ENCODE measurements at regions not wholly inside any gene's neighbourhood (a gene's known extent, or its start where the extent isn't known, plus 50 kb on each side); places are given as distances from the start of the nearest gene placed in this dataset.
"Not testable (repeated sequence)": the region's sequence is repeated elsewhere in the genome, so short reads cannot be mapped to it uniquely, and the experiment has no call there.

DNA sequence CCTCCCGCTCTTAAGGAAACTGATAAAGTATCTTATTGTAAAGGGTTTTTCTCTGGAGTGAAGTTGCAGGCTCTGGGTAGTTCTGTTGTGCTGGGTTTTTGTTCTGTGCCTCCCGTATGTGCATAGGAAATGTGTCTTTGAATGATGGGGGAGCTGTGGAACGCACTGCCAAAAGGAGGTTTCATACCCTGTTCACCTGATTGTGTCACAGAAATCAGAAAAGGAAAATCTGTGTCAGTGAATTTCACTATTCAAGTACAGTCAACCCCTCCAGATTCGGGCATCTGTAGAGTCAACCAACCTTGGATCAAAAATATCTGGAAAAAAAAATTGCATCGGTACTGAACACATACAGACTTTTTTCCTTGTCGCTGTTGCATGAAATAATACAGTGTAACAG lies 127.8 kb downstream of the MRPL57 start:
- H3K9me3 ChIP-seq (ENCODE audit: low read depth): no peaks in the 10 kb centered on the region
- Mint-ChIP-seq H3K4me3 (no peak overlapping the region), H3K27me3 (ENCODE audit: insufficient read depth, low read depth) (no peaks in the 10 kb centered on the region), H3K36me3 (no peaks in the 10 kb centered on the region), H3K27ac (no peak overlapping the region), H3K9me3 (no peaks in the 10 kb centered on the region), H3K4me1 (peaks cover 13% of the 10 kb centered on the region)
- H3K4me3 ChIP-seq: no peak overlapping the region
- no peak overlapping the region for H3K4me2 ChIP-seq
- H3K36me3 ChIP-seq: no peaks in the 10 kb centered on the region
- H4K20me1 ChIP-seq (ENCODE audit: low read depth): no peaks in the 10 kb centered on the region
- TF ChIP-seq EZH2phosphoT487 (IDR thresholded peaks at IDR 0.05) (no peak), EZH2 (IDR thresholded peaks at IDR 0.05) (no peak)
- TF ChIP-seq, protein P1, sequence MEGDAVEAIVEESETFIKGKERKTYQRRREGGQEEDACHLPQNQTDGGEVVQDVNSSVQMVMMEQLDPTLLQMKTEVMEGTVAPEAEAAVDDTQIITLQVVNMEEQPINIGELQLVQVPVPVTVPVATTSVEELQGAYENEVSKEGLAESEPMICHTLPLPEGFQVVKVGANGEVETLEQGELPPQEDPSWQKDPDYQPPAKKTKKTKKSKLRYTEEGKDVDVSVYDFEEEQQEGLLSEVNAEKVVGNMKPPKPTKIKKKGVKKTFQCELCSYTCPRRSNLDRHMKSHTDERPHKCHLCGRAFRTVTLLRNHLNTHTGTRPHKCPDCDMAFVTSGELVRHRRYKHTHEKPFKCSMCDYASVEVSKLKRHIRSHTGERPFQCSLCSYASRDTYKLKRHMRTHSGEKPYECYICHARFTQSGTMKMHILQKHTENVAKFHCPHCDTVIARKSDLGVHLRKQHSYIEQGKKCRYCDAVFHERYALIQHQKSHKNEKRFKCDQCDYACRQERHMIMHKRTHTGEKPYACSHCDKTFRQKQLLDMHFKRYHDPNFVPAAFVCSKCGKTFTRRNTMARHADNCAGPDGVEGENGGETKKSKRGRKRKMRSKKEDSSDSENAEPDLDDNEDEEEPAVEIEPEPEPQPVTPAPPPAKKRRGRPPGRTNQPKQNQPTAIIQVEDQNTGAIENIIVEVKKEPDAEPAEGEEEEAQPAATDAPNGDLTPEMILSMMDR (IDR thresholded peaks at IDR 0.05): no peak
- H3K27ac ChIP-seq: no peak overlapping the region
- DNase-seq (ENCODE audit: low spot score): no peak
- H3F3A ChIP-seq (ENCODE audit: low read depth): no peaks in the 10 kb centered on the region
- H3K4me1 ChIP-seq: peaks cover 2% of the 10 kb centered on the region
- no peak overlapping the region for H3K9ac ChIP-seq
- no peak overlapping the region for H2AFZ ChIP-seq (replicated peaks)
- H3K27me3 ChIP-seq: no peaks in the 10 kb centered on the region
- H3K79me2 ChIP-seq (ENCODE audit: low read depth): peaks cover 2% of the 10 kb centered on the region

DNA sequence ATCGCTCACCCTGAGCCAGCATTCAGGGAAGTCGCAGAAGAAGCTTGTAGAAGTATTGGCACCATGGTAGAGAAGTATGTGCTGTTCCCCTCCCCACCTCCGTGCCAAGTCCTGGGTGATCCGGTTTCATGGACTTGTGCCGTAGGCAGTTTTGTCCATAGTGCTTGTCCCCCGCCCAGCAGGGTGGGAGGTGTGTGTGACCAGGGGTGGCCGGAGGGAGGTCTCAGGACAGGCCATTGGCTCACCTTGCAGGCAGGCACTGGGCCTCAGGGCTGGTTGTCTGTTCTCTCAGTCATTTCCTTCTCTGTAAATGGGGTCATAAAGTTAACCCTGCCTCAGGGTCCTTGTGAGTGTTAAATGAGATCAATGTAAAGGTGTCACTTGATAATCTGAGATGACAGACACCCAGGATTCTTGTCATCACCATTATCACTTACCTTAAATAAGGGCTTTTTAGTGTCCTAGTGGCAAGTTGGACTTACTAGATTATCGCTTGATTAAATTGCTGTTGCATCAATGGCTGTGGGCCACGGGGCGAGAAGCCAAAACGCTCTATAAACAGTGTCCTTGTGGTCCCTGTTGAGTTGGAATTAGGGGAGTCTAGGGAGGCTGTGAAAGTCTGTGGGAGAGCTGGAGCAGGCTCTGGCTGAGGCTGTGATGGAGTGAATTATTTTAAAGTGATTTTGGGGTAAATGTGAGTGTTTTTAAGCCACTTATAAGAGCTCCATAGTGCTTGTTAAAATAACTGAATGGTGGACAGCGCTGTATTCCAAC lies 130.0 kb downstream of the MRPL57 start:
- not testable (repeated sequence) for H3K79me2 ChIP-seq (ENCODE audit: low read depth); H2AFZ ChIP-seq (replicated peaks); H3K4me3 Mint-ChIP-seq; H3K27ac Mint-ChIP-seq; H3K9ac ChIP-seq; H3K9me3 ChIP-seq (ENCODE audit: low read depth); H3K4me1 ChIP-seq; H3K36me3 Mint-ChIP-seq; H3K27me3 ChIP-seq; H3K36me3 ChIP-seq; H3K27me3 Mint-ChIP-seq (ENCODE audit: insufficient read depth, low read depth); H3F3A ChIP-seq (ENCODE audit: low read depth); H3K4me2 ChIP-seq; H4K20me1 ChIP-seq (ENCODE audit: low read depth); H3K27ac ChIP-seq; H3K4me3 ChIP-seq; H3K4me1 Mint-ChIP-seq; DNase-seq (ENCODE audit: low spot score); H3K9me3 Mint-ChIP-seq

DNA sequence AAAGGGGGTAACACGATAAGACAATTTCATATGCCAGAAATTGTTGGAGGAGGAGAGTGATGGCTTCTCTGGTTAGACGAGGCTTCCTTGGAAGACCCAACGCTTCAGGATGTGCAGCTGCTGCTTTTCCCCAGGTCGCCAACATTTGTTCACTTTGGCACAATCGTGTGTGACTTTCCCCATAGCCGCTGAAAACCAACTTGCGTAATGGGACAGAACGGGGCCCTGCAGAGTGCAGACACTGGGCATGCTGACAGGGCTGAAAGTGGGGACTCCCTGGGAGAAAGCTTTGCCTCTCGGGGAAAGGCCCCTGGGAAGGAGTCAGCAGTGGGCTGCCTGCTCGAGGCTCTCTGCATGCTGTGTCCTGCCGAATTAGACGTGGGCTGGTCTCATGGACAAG lies 130.7 kb downstream of the MRPL57 start:
- H3K4me1 Mint-ChIP-seq; H3K36me3 Mint-ChIP-seq; H3K27ac ChIP-seq; H3K36me3 ChIP-seq; H3K4me3 ChIP-seq; H3K79me2 ChIP-seq (ENCODE audit: low read depth); DNase-seq (ENCODE audit: low spot score); H3K27me3 Mint-ChIP-seq (ENCODE audit: insufficient read depth, low read depth); H4K20me1 ChIP-seq (ENCODE audit: low read depth); H3K4me2 ChIP-seq; H3K27me3 ChIP-seq; H3K4me1 ChIP-seq; H3K9ac ChIP-seq; H3F3A ChIP-seq (ENCODE audit: low read depth); H2AFZ ChIP-seq (replicated peaks); H3K9me3 ChIP-seq (ENCODE audit: low read depth); H3K27ac Mint-ChIP-seq; H3K9me3 Mint-ChIP-seq; H3K4me3 Mint-ChIP-seq: not testable (repeated sequence)

DNA sequence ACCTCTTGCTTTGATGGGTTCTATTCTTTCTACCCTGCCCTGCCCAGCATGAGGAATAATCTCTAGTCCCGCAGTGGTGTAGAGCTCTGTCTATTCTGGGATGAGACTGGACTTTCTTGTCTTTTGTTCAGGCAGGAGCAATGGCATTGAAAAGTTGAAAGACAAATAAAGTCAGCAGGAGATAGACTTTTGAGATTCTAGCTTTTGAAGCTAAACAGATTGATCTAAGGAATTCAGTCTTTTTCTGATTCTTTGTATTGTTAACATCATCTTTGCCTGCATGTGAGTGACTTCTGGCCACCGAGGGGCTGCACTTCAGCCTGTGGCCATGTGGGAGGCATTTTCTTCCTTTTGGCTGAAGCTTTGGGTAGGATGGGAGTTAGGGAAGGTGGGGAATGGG lies 132.4 kb downstream of the MRPL57 start:
- H3K36me3 ChIP-seq: no peaks in the 10 kb centered on the region
- Mint-ChIP-seq H3K4me1 (peaks cover 7% of the 10 kb centered on the region), H3K9me3 (no peaks in the 10 kb centered on the region), H3K36me3 (peaks cover 4% of the 10 kb centered on the region), H3K27ac (no peak overlapping the region), H3K4me3 (no peak overlapping the region), H3K27me3 (ENCODE audit: insufficient read depth, low read depth) (no peaks in the 10 kb centered on the region)
- no peaks in the 10 kb centered on the region for H3K79me2 ChIP-seq (ENCODE audit: low read depth)
- no peak for TF ChIP-seq EZH2phosphoT487 (IDR thresholded peaks at IDR 0.05)
- TF ChIP-seq, protein P1 (IDR thresholded peaks at IDR 0.05): no peak
- no peak for TF ChIP-seq EZH2 (IDR thresholded peaks at IDR 0.05)
- H3K9ac ChIP-seq: no peak overlapping the region
- H4K20me1 ChIP-seq (ENCODE audit: low read depth): no peaks in the 10 kb centered on the region
- H3K27ac ChIP-seq: no peak overlapping the region
- no peak overlapping the region for H3K4me2 ChIP-seq
- no peaks in the 10 kb centered on the region for H3K27me3 ChIP-seq
- no peaks in the 10 kb centered on the region for H3K4me1 ChIP-seq
- no peak overlapping the region for H2AFZ ChIP-seq (replicated peaks)
- no peak overlapping the region for H3K4me3 ChIP-seq
- no peaks in the 10 kb centered on the region for H3K9me3 ChIP-seq (ENCODE audit: low read depth)
- no peaks in the 10 kb centered on the region for H3F3A ChIP-seq (ENCODE audit: low read depth)
- DNase-seq (ENCODE audit: low spot score): no peak

Measured in neural progenitor cell (in vitro differentiated cells).